GM18511 (cell line): ENCODE measurements at regions not wholly inside any gene's neighbourhood (a gene's known extent, or its start where the extent isn't known, plus 50 kb on each side); places are given as distances from the start of the nearest gene placed in this dataset.

Experiments
- ATAC-seq: cut with Tn5 transposase; IDR thresholded peaks from one replicate; pipeline ENCODE4 v1.9.1; 2021; ENCODE audit warnings: mild to moderate bottlenecking, moderate library complexity; ENCODE audit not compliant: unreplicated experiment

DNA sequence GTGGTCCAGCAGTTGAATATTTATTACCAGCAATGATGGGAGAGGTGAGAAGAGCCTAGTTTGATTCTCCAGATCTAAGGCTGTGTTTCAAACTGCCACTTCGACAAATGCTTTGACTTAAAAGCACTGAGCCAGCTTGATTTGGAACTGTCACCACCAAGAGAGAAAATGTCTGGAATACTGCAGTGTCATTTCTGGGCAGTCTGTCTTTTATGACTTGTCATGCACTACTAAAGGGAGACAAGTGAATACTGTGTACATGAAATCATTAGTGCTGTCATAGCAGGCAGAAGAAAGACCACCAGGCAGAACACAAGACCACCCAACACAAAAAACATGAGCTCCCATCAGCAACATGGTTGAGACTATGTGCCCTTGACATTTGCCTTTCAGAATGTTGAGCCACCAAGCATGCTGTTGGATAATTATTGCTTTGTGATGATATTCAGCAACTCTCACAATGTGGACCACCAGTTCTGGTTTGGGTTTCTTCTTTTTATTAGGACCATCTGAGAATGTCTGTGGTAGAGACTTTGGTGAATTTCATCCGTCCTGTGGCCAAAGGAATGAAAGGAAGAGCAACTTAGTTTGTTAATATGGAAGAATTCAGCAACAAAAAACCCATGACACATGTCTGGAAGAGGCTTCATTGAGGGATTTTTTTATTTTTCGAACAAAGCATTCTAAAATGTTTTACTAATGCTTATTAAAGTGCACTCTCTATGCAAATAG is 125.8 kb downstream of the NTMT2 start:
- no peak for ATAC-seq

DNA sequence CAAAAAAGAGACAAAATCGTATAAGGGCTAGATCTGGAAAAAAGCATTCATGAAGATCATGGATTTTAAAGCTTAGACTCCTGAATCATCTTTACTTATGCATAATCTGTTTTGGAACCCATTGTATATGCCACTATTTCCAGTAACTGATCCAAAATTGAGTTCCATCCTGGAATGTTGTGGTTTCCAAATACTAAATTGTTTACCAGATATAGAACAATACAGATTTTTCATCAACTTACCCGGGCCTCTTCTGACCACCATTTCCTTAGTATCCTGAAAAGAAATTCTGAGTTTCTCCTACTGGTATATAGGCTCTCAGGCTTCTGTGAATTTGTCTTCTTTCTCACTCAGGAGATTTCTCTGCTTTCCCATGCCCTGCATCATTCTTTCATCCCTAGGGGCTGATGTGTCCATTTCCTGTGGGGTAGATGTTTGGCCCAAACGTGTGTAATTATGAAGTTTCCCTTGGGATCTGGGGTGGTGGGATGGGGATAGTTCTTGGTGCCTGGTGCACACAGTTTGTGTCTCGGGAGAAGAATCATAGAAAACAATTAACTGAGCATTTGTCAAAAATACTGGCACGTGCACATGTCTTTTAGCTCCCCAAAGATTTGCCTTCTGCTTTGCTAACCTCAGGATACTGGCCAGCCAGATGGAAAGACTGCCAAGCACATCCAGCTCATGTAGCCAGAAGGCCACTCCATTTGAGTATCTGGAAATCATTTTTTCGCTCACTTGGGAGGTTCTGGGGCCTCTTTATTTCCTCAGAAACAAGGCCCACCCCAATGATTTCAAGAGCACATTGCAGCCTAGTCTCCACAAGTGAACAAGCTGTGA is 127.8 kb downstream of the NTMT2 start:
- no peak for ATAC-seq

DNA sequence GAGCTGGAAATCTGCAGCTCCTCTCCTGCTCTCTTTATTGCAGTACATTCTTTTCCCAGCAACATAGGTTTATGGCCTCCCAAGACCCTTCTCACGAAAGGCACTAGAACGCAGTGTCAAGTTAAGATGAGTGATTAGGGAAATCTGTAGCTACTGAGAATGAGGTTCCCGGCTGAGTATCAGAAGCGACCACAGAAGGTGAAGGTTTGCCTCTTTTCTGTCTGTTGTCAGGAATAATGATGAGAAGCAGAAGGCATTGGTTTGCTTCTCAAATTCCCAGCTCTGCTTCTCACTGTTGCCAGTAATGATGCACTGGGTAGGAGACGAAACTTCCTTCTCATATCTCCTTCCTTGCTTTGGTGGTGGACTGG is 128.4 kb downstream of the NTMT2 start:
- ATAC-seq = no peak

DNA sequence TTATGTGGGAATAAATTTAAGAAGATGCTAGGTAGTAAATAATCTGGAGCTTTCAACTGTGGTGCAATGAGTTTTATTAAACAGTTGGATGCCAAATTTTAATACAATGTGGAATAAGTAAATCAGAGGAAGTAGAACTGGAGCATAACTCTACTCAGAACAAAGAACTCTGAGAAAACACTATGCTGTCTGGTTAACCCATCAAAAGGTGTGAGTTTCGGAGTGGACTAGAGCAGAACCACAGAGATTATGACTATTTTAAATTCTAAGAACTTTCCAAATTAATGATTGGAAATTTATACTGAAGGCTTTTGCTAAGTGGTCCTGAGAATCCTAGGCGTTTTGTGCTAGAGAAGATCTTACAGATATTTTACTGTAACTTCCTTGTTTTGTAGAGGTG is 132.2 kb downstream of the NTMT2 start:
- no peak for ATAC-seq

DNA sequence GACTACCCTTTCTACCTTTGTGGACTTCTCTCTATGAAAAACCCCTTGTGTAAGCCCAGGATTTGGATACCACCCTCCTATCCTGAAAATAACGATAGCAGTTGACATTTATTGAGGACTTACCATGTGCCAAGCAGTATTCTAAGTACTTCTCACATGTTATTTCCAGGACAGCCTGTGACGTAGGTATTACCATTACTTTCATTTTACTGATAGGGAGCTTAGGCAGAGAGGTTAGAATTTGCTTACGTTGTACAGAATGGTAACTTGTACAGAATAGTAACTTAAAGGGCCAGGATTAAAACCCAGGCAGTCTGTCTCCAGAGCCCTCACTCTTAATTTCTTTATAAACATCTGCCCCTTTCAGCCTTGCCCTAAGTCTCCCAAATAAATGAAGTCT is 138.3 kb downstream of the NTMT2 start:
- ATAC-seq = no peak

DNA sequence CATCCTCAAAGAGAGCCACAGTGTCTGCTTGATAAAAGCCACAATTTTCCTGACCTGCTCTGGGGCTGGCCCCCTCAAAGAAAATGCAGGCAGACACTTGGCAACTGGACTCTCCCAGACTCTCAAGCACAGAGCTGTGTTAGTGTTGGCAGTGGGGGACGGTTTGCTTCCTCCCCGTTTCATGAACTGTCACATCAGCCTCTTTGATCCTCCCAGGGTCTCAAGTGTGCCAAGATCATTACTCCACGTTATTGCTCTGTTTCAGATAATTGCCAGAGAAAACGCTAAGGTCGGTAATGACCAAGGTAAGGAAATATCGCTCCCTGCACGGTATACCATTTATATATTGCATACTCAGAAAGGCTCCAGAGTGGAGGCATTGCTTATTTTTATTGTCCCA is 138.8 kb downstream of the NTMT2 start:
- no peak for ATAC-seq

DNA sequence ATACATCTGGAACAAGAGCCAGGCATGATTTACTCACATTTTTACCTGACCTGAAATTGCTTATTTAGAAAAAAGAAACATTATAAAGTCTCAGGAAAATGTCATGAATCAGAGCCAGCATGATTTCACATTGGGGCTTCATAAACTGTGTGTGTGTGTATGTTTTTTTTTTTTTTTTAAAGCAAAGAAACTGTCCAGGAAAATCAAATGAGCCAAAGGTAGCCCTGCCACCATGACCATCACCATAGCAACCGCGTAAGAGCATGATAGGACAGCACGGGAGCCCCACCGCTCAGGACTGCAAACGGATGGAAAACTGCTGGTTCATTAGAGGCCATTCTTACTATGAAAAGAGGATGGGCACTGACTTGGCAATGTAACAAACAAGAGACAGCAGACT is 139.2 kb downstream of the NTMT2 start:
- ATAC-seq = no peak

DNA sequence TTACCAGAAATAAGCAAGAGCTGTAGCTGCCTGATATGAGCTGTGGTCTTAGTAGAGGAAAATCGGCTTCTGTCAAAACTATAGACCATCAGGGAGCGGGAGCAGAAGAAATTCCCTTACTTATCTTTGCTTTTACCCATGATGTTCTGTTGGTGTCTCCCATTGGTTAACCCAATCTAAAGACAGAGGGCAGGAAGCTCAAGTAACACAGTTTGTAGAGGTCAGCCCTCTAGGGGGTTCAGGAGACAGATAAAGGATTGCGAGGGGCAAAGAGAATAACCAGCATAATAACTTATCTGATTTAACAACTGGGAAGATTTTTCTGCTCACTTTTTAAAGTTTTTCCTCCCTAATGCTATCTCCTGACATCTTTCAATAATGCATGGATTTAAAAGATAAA is 142.4 kb downstream of the NTMT2 start:
- ATAC-seq = no peak

DNA sequence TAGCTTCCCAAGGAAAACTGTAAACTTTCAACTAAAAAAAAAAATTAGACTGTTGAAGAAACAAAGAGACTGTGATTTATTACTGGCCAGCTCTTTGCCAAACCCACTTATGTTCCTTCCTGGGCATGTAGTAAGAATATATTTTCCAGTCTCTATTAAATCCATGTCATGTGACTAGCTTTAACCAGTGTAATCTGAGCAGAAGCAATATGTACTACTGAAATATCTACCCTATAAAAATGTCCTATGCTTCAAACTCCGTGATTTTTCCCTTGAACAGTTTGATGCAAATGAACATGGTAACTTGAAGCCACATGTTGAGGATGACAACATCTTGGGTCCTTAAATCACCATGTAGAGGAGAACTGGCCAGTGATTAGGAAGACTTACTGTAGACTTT is 144.5 kb downstream of the NTMT2 start:
- no peak for ATAC-seq

DNA sequence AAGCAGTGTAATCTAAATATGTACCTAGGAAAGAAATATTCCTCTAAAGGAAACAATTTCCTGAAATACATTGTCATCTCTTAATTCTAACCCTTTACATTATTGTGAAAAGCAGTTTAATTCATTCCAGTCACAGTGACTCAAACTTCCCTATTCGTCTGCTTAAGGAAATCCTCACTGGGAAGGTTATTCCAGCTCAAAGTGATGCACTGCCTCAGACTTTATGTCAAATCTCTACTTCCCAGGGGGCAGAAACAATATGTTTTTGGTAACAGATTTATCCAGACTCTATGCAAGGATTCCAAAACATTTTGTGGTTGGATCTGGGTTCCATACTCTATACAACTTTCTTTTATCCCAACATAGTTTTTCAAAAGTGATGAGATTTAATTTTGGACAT is 145.2 kb downstream of the NTMT2 start:
- ATAC-seq = no peak

DNA sequence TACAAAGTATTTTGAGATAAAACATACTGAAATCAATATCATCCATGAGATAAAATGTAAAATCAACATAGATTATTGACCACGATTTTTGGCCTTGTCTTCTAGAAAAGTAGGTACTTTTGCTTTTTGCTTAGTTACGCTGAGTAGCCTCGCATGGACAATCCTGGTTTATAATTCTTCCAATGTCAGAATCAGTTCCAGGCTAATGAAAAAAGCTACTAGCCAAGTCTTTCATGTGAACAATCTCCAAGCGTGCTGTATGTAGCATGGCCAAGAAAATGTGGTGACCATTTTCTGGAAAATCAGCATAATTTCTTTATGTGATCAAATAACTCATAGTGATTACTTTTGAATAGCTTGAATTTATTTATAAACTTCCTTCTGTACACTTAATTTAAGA is 145.8 kb downstream of the NTMT2 start:
- ATAC-seq = no peak

DNA sequence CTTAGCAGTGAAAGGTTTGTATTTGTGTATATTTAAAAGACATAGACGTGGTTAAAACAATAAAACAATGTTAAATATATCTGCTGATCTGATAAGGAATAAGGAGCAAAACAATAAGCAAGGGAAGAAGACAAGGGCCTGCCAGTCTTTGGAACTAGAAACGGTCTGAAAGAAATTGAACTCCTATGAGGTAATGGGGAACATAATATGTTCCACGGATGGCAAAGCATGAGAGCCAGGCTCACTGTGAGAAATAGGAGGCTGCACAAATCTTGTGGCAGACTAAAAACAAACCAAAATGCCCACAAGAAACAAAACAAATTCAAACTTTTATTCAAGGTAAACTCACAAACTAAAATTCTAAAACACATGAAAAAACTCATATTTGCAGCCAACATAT is 150.5 kb downstream of the NTMT2 start:
- no peak for ATAC-seq

DNA sequence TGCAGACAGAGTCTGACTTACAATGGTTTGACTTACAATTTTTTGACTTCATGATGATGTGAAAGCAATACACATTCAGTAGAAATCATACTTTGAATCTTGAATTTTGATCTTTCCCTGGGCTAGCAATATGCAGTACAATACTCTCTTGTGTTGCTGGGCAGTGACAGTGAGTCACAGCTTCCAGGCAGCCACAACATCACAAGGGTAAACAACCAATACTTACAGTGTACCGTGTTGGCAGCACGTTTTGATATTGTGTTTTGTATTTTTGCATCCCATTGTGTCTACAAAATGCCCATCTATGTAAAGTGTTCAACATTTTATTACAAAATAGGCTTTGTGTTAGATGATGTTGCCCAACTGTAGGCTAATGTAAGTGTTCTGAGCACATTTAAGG is 150.9 kb downstream of the NTMT2 start:
- ATAC-seq = no peak

DNA sequence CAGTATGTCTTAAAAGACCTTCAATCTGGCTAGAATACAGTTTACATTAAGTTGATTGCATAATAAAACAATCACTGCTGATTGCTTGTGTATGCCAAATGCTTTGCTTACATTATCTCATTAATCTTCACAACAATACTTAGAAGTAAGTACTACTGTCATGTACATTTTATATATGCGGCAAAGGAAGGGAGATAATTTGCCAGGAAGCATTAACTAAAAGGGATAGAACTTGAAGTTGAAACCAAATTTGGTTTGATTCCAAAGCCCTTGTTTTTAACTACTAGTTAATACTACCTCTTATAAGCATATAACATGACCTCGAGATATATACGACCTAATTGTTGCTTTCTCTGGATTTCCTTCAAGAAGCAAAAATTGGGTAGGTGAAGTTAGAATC is 155.8 kb downstream of the NTMT2 start:
- no peak for ATAC-seq

DNA sequence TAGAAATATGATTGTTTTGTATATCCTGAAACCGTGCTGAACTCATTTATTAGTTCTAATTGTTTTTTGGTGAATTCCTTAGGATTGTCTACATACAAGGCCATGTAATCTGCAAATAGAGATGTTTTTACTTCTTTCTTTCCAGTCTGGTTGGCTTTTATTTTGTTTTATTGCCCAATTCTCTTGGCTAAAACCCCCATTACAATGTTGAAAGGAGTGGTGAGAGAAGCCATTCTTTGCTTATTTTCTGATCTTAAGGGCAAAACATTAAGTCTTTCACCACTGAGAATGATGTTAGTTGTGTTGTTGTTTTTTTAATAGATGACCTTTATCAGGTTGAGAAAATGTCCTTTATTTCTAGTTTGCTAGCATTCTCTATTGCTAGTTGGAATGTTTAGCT is 157.3 kb downstream of the NTMT2 start:
- no peak for ATAC-seq

DNA sequence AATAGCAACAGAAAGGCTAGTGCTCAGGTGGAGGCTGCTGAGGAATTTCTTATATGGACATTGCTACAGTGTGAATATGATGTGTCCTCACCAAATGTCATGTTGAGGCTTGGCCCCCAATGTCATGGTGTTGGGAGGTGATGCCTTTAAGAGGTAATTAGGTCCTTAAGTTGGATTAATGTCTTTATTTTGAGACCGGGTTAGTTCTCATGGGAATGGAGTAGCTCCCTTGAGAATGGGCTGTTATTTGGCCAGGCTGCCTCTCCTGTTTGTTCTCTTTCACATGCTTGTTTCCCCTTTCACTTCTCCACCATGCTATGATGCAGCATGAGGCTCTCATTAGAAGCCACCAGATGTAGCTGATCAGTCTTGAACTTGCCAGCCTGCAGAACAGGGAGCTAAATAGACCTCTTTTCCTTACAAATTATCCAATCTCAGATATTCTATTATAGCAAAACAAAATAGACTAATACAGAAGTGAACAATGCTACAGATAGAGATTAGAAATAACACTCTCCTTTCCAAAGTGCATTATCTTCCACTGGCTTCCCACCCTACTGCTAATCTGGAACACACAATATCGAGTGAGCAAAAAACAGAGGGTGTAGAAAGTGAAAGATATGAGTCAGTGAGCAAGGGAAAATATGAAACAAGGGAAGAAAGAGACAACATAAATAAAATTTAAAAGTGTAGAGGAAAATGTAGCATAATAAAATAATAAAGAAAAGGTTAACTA is 160.2 kb downstream of the NTMT2 start:
- no peak for ATAC-seq

DNA sequence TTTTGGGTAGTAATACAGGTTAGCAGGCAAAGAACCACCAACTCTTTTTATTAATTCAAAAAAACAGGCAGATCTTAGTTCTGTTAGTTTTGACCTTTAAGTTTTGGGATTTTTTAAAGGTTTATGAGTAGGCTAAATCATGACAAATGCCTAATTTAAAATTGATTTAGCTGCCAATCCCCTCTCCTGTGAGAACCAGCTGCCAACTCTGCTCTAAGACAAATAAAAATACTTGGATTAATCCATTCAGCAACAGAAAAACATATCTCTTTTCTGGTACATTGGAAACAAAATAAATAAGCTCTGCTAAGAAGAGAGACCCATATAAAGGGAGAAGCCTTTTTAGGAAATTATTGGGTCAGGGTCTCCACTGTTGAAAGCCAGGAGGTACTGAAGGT is 160.8 kb downstream of the NTMT2 start:
- no peak for ATAC-seq

DNA sequence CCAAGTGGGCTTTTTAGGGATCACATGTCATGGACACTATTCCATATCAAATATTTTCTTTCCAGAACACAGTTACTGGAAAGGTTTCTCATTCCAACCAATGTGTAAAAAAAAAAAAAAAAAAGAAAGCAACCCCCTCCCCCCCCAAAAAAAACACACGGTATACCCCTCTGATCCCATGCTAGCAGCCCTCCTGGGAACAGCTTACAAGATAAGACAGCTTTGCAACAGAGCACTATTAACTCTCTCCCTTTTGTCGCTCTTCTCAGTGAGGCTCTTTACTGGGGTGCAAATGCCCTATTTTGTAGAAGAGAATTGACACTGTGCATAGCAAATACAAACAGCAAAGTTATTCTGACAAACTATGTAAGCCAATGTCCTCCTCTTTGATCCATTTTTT is 161.2 kb downstream of the NTMT2 start:
- no peak for ATAC-seq

DNA sequence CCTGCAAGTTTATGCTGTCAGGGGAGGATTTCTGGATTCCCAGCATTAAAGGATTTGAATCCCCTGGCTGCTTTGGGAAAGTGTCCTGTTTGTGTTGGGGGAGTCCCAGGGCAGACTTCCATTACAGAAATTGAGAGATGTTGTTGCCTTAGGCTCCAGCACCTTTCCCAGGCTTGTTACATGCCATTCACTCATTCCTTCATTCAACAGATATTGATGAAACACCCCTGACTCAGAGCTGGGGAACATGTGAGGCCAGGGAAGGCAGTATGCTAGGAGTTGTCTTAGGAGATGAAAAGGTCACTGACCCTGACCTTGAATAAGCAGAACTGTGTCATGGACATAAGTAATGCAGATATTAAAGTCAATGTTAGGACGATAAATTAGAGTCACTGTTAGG is 161.7 kb downstream of the NTMT2 start:
- ATAC-seq = no peak

DNA sequence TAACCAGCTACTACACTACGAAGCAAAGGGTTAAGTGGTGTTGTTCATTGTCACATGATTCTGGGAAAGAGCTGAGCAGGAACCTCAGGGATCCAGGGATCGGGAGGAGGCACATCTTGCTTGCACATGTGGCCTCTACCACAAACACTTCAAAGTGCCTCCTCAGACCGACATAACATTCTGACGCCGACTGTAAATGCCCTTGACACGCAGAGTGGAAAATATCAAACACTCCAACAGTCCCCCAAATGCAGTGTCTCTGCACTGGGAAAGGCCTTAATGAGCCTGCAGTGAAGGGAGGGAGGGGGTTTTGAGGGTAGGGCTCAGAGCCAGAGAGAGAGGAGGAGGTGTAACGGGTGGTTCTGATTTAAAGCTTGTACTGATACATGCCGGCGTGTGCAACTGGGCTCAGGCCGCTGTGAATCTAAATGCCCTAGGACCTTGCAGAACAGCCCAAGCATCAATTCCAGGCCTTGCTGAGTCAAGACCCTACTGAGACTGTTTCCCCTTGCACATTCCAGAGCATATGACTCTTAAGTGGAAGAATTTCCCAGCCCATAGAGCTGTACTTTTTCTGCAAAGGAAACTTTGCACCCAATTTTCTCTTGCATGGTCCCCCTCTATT is 163.7 kb downstream of the NTMT2 start:
- no peak for ATAC-seq

DNA sequence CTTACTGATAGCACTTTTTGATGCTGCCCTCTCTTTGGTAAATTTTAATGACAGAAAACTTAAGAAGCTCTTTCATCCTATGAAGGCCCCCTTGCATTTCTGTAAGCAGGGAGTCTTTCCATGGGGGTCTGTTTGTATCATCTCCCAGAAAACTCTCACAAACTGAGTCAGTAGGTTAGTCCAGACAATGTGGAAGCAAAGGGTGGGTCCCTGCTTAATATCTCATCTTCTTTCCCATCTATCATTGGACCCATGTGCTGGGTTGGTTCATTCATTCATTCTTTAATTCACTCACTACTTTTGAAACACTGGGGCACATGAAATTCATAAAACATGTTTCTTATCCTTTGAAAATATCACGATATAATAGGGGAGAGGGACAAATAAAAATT is 164.3 kb downstream of the NTMT2 start:
- no peak for ATAC-seq

DNA sequence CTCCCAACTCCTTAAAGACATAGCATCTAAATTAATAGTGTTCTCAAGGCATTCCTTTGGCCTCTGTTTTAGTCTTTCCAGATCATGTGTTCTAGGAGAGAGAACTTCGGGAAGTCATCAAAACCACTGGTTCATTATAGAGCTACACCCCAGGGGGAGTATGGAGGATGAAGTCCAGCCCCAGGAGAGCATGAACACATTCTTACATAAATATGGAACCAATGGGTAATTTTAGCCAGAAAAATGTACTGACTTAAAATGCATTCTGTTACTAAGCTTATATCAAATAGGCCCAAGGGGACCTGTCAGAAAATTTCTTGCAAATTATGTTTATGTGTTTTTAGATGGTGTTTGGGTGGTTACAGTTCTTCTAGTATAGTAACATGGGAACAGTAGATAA is 165.2 kb downstream of the NTMT2 start:
- ATAC-seq = no peak
